Fibroblast of mammary gland (primary cell): ENCODE measurements at regions not wholly inside any gene's neighbourhood (a gene's known extent, or its start where the extent isn't known, plus 50 kb on each side); places are given as distances from the start of the nearest gene placed in this dataset.
"Not testable (repeated sequence)": the region's sequence is repeated elsewhere in the genome, so short reads cannot be mapped to it uniquely, and the experiment has no call there.

Experiments
- DNase-seq: peaks from one replicate; pipeline ENCODE4 v3.0.0-alpha.2; 2010; ENCODE audit warnings: low read depth
- H3K4me3 ChIP-seq: 2 replicates; pipeline ENCODE4 v1.5.1; 2011; ENCODE audit warnings: low read depth, mild to moderate bottlenecking, low read length, moderate library complexity; ENCODE audit not compliant: control insufficient read depth
- TF ChIP-seq, protein P1 (sequence below): conservative IDR thresholded peaks from 2 replicates; pipeline ENCODE4 v1.5.1; 2011; ENCODE audit warnings: low read depth, low read length, inconsistent platforms; ENCODE audit not compliant: control insufficient read depth, insufficient read depth

DNA sequence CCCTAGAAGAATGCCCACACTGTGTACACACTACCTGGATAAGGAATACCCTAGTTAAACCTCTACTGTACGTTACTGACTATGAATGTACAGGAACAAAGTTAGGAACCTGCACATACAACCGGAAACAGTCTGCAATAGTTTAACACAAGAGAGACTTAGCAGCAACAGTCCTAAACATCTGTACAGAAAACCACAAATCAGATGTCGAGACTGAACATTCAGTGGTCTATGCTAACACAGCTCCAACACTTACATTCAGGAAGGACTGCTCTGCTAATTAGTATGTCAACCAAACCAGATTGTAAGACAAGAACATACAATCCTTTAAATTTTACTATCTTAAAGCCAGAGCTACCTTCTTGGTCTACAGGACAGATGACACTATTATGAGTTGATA is 104.9 kb downstream of the ZNF429 start:
- DNase-seq = no peak
- H3K4me3 ChIP-seq = no peak overlapping the region
- TF ChIP-seq, protein P1, sequence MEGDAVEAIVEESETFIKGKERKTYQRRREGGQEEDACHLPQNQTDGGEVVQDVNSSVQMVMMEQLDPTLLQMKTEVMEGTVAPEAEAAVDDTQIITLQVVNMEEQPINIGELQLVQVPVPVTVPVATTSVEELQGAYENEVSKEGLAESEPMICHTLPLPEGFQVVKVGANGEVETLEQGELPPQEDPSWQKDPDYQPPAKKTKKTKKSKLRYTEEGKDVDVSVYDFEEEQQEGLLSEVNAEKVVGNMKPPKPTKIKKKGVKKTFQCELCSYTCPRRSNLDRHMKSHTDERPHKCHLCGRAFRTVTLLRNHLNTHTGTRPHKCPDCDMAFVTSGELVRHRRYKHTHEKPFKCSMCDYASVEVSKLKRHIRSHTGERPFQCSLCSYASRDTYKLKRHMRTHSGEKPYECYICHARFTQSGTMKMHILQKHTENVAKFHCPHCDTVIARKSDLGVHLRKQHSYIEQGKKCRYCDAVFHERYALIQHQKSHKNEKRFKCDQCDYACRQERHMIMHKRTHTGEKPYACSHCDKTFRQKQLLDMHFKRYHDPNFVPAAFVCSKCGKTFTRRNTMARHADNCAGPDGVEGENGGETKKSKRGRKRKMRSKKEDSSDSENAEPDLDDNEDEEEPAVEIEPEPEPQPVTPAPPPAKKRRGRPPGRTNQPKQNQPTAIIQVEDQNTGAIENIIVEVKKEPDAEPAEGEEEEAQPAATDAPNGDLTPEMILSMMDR = no peak

DNA sequence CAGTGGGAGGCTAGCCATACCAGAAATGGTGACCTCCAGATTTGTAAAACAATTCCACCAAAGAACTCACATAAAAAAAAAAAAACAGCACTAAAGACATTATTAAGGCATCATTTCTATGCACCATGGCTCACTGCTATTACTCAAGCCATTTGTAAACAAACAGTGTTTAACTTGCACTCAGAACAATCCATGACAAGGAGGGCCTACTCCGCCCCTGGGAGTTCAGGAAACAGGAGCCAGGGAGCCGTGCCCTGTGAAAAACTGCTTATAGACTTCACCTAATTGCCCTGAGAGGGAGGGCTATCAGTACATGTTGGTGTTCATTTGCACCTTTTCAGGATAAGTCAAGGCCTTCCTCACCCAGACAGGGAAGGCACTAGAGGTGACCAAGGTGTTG is 103.2 kb downstream of the ZNF429 start:
- TF ChIP-seq, protein P1 = no peak
- no peak for DNase-seq
- no peak overlapping the region for H3K4me3 ChIP-seq

DNA sequence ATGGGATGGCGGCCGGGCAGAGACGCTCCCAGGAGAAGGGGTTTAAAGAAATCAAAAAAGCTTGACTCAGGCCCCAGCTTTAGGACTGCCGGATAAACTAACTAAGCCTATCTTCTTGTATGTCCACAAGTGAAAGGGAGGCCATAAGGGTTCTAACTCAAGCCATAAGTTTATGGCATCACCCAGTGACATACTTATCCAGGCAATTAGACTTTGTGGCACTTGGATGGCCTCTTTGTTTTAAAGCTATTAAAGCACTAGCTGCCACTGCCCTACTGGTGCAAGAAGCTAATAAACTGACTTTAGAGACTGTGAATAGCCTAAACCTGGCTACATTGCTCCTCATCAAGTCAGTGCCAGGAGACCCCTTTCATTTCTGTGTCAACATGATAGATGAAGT is 102.0 kb downstream of the ZNF429 start:
- H3K4me3 ChIP-seq = no peak overlapping the region
- TF ChIP-seq, protein P1 = no peak
- DNase-seq = no peak

DNA sequence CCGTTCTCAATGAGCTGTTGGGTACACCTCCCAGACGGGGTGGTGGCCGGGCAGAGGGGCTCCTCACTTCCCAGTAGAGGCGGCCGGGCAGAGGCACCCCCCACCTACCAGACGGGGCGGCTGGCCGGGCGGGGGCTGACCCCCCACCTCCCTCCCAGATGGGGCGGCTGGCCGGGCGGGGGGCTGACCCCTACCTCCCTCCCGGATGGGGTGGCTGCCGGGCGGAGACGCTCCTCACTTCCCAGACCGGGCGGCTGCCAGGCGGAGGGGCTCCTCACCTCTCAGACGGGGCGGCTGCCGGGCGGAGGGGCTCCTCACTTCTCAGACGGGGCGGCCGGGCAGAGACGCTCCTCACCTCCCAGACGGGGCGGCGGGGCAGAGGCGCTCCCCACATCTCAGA is 101.6 kb downstream of the ZNF429 start:
- H3K4me3 ChIP-seq, DNase-seq: not testable (repeated sequence)

DNA sequence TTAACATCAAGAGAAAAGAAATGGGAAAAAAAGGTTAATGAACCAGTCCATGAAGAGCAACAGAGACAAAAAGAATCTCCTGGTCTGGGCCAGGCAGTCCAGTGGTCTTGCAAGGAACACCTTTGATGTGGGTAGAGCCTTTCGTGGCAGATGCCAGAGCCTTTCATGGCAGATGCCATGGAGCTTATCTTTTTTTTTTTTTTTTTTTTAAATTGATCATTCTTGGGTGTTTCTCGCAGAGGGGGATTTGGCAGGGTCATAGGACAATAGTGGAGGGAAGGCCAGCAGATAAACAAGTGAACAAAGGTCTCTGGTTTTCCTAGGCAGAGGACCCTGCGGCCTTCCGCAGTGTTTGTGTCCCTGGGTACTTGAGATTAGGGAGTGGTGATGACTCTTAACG is 100.9 kb downstream of the ZNF429 start:
- not testable (repeated sequence) for H3K4me3 ChIP-seq, DNase-seq

DNA sequence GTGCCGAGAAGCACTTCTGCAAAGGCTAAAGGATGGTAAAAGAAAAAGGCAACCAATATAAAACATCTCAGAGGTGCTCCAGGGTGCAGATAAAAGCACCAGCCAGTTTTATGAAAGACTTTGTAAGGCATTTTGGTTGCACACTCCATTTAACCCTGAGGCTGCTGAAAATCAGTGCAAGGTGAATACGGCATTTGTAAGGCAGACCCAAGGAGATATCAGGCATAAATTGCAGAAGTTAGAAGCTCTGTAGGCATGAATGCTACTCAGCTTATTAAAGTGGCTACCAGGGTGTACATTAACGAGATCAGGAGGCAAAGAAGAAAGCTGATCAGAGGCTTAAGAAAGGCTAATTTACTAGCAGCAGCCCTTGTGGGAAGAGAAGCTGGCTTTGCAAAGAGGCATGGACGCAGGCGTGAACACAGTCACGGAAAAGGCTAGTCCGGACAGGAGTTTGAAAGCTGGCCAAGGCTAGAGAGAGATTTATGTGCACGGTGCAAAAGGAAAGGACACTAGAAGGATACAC is 99.6 kb downstream of the ZNF429 start:
- TF ChIP-seq, protein P1 = no peak
- DNase-seq = no peak
- peak overlapping the region; percentile 16 for H3K4me3 ChIP-seq
